A549 (cell line): ENCODE measurements at regions not wholly inside any gene's neighbourhood (a gene's known extent, or its start where the extent isn't known, plus 50 kb on each side); places are given as distances from the start of the nearest gene placed in this dataset.

Experiments used
- NR3C1 ChIP-seq: fragments of >200 bp; sonication (Bioruptor Twin); formaldehyde crosslinking; IDR thresholded peaks from 3 replicates; pipeline ENCODE4 v1.6.1; 2017
- RCOR1 ChIP-seq: fragments of 150-350 bp; IDR thresholded peaks from 2 replicates; pipeline ENCODE4 v1.6.1; 2014; ENCODE audit warnings: antibody characterized with exemption, low read length, low read depth
- ZC3H11A ChIP-seq: fragments of 450-650 bp; IDR thresholded peaks from 2 replicates; pipeline ENCODE4 v1.6.1; 2014; ENCODE audit warnings: antibody characterized with exemption, mild to moderate bottlenecking
- TF ChIP-seq, protein P1 (sequence below): fragments of >200 bp; sonication (Bioruptor Twin); formaldehyde crosslinking; IDR thresholded peaks from 3 replicates; pipeline ENCODE4 v1.5.1; 2016
- TF ChIP-seq, protein P2 (sequence below): IDR thresholded peaks from 2 replicates; pipeline ENCODE4 v1.6.1; 2012; ENCODE audit warnings: low read depth, borderline replicate concordance

DNA sequence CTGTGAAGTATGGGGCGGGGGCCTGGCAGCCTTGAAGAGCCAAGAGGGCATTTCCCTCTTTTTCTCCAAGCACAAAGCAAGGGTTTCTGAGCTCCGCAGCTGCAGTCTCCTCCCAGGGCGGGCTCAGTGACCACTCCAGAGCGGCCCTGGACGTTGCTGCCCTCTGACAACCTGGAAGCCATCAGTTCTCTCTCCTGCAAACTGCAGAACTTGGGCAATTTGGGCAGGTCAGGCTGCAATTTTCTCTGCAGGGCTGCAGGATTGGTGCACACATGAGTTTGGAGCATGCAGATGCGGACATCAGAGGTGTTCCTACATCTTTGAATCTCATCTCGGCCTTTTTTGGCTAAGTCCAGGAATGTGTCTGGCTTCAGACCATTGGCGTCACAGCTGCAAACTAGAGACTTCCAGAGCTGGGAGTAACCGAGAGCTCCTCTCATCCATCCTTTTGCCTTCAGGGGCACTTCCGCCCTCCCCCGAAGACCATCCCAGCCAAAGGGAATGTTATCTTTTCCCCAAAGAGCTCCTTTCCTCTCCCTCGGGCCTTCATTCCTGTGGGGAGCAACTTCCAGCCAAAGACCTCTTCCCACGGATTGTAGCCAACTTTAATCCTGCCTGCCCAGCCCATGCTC, 139.6 kb upstream of the WNT4 start:
- TF ChIP-seq RCOR1 (no peak), ZC3H11A (no peak), NR3C1 (no peak)
- TF ChIP-seq, protein P1, sequence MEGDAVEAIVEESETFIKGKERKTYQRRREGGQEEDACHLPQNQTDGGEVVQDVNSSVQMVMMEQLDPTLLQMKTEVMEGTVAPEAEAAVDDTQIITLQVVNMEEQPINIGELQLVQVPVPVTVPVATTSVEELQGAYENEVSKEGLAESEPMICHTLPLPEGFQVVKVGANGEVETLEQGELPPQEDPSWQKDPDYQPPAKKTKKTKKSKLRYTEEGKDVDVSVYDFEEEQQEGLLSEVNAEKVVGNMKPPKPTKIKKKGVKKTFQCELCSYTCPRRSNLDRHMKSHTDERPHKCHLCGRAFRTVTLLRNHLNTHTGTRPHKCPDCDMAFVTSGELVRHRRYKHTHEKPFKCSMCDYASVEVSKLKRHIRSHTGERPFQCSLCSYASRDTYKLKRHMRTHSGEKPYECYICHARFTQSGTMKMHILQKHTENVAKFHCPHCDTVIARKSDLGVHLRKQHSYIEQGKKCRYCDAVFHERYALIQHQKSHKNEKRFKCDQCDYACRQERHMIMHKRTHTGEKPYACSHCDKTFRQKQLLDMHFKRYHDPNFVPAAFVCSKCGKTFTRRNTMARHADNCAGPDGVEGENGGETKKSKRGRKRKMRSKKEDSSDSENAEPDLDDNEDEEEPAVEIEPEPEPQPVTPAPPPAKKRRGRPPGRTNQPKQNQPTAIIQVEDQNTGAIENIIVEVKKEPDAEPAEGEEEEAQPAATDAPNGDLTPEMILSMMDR: no peak
- TF ChIP-seq, protein P2, sequence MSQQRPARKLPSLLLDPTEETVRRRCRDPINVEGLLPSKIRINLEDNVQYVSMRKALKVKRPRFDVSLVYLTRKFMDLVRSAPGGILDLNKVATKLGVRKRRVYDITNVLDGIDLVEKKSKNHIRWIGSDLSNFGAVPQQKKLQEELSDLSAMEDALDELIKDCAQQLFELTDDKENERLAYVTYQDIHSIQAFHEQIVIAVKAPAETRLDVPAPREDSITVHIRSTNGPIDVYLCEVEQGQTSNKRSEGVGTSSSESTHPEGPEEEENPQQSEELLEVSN: no peak
